ENCODE measurements at regions not wholly inside any gene's neighbourhood (a gene's known extent, or its start where the extent isn't known, plus 50 kb on each side); places are given as distances from the start of the nearest gene placed in this dataset.

- DNase-seq, result no peak
These were observed 121.0 kb upstream of the TWIST2 start for GRCh38 chr2:238726670-238727584.

GRCh38 chr2:238727585-238728329 is 120.1 kb upstream of the TWIST2 start:
- no peak for DNase-seq

GRCh38 chr2:238728330-238729260 is 119.3 kb upstream of the TWIST2 start:
- DNase-seq, result no peak

- no peak for DNase-seq
These were observed 118.5 kb upstream of the TWIST2 start for GRCh38 chr2:238729261-238729935.

- DNase-seq, result no peak
These were observed 117.8 kb upstream of the TWIST2 start for GRCh38 chr2:238730001-238730669.

- DNase-seq, result no peak
These were observed 117.0 kb upstream of the TWIST2 start for GRCh38 chr2:238730881-238731280.

GRCh38 chr2:238731961-238732360 is 115.9 kb upstream of the TWIST2 start:
- no peak for DNase-seq

- DNase-seq, result no peak
These were observed 109.0 kb upstream of the TWIST2 start for GRCh38 chr2:238738917-238739316.

GRCh38 chr2:238739668-238740067 is 108.2 kb upstream of the TWIST2 start:
- no peak for DNase-seq

GRCh38 chr2:238741277-238741676 is 106.6 kb upstream of the TWIST2 start:
- DNase-seq, result no peak

GRCh38 chr2:238742066-238742465 is 105.8 kb upstream of the TWIST2 start:
- DNase-seq, result no peak

- no peak for DNase-seq
These were observed 105.2 kb upstream of the TWIST2 start for GRCh38 chr2:238742664-238743063.

GRCh38 chr2:238743243-238744065 is 104.4 kb upstream of the TWIST2 start:
- DNase-seq, result no peak

GRCh38 chr2:238744951-238745350 is 102.9 kb upstream of the TWIST2 start:
- no peak for DNase-seq

- no peak for DNase-seq
These were observed 101.9 kb upstream of the TWIST2 start for GRCh38 chr2:238745997-238746396.

- DNase-seq, result no peak
These were observed 100.8 kb upstream of the TWIST2 start for GRCh38 chr2:238747114-238747513.

- no peak for DNase-seq
These were observed 100.3 kb upstream of the TWIST2 start for GRCh38 chr2:238747557-238747956.

- DNase-seq, result no peak
These were observed 97.5 kb upstream of the TWIST2 start for GRCh38 chr2:238750212-238750904.

- no peak for DNase-seq
These were observed 93.6 kb upstream of the TWIST2 start for GRCh38 chr2:238754259-238754658.

GRCh38 chr2:238761868-238762267 is 86.0 kb upstream of the TWIST2 start:
- DNase-seq, result no peak

All from central memory CD4-positive, alpha-beta T cell (primary cell).